EL (cell line): ENCODE measurements at regions not wholly inside any gene's neighbourhood (a gene's known extent, or its start where the extent isn't known, plus 50 kb on each side); places are given as distances from the start of the nearest gene placed in this dataset.
"Not testable (repeated sequence)": the region's sequence is repeated elsewhere in the genome, so short reads cannot be mapped to it uniquely, and the experiment has no call there.

Experiments
- DNase-seq: peaks from one replicate; pipeline ENCODE4 v3.0.0-alpha.2; 2016

DNA sequence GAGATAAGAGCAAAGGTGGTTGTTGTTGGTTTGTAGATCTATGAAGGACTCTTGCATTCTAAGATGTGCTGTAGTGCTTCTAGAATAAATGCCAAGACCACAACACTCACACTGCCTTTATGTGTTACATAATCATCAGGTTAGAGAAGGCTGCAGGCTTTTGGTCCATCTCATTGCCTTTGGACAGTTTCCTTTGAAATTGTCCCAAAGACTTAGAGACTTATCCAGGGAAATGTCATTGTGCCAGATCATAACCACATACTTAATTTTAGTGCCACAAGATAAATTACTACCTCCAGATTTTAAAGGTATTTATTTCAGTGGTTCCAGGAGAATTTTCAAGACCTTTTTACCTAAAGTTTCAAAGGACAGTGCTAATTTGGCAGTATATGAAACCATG, 666.6 kb upstream of the CITED2 start:
- no peak for DNase-seq

DNA sequence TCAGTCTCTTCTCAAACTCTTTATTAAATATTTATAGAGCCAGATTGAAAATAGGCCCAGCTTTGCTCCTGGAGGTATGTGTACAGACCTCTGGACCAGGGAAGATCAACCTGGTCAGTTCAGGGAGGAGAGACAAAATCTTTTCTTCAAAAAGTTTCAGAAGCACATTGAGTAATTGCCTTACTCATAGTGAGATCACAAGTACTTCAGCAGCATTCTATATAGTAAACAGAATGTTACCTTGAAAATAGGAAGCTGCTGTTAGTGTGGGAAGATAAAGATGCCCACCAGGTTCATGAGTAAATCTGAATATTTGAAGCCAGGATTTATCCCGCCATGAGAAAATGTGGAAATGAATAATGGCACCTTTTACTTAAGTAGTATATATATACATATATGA, 665.9 kb upstream of the CITED2 start:
- peak; percentile 40 for DNase-seq

DNA sequence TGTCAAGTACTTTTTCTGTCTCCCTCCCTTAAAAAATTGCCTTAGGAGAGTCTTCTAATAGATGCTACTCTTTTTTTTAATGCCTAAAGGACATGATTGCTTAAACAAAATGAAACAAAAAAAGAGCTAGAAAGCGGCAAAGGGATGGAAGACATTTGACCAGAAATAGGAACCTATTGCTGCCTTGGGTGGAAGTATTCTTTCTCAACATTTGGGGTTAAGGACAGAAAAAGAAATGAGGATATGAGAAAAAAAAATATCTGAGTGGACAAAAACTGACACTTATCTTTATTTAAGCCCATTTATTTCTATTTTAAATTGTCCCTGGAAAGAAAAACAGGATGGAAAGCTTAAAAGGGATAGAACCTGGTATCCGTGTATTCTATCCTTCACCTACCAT, 664.9 kb upstream of the CITED2 start:
- DNase-seq, result no peak

DNA sequence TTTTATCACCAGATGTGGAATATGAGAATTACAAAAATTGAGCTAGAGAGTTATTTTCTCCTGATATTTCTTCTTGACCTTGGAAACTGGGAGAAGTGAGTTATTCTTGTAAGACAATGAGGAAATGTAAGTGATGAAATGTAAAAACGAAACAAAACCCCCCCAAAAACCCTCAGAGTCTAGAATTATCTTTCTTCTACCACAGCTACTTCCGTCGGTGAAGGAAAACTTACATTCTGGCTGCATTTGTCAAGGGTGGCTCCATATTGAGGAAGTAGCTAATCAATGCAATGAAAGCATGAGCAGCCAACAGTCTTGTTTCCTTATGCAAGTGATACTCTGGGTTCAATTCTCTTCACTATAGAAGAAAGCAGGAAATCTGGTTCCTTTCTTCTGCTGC, 661.7 kb upstream of the CITED2 start:
- DNase-seq, result no peak

DNA sequence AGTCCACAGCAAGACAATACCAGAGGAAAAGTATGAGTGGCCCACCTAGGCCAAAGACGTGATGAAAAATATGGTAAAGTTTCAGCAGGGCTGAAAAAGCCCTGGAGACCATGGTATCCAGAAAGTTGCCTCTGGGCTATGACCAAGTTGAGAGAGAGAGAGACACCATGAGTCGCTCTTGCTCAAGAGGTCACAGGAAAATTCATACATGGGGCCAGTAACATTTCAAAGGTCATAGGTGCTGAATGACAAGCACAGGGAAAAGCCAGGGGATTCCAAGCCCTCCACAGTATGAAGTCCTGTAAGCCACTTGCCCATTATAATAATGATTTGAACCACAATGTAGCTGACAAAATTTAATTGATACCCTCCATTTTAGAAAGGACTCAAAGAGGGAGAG, 657.7 kb upstream of the CITED2 start:
- peak; percentile 26 for DNase-seq

DNA sequence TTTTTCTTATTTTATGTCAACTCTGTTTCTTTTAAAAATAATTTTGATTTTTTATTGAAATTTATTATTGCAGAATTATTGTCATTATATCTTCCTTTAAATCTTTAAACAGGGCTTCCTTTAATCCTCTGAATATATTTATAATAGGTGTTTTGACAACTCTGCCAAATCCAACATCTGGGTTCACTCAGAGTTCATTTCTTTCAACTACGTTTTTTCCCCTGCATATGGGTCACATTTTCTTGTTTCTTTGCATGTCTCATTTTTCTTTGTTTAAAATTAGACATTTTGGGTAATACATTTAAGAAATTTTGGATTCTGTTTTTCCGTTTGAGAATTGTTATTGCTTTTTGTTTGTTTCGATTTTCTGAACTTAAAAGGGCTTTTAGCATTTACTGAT, 655.1 kb upstream of the CITED2 start:
- DNase-seq, result no peak

DNA sequence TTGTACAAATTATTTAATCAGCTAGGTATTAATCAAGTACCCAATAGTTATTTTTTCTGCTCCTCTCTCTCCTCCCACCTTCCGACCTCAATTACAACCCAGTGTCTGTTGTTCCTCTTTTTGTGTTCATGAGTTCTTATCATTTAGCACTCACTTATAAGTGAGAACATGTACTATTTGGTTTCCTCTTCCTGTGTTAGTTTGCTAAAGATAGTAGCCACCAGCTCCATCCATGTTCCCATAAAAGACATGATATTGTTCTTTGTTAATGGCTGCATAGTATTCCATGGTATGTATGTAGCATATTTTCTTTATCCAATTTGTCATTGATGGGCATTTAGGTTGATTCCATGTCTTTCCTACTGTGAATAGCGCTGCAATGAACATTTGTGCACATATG, 652.8 kb upstream of the CITED2 start:
- DNase-seq, result no peak

DNA sequence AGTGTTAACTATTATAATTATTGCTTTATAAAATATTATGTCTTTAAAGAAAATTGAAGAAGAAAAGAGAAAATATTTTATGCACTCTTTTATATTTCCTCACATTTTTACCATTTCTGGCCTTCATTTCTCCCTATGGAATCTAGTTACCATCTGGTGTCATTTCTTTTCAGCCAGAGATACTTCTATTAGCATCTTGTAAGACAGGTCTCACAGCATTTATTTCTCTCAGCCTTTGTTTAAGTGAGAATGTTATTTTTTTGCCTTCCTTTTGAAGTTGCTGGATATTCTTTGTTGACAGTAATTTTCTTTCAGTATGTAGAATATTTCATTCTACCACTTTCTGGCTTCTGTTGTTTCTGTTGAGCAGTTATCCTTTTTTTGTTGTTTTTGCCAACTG, 652.1 kb upstream of the CITED2 start:
- no peak for DNase-seq

DNA sequence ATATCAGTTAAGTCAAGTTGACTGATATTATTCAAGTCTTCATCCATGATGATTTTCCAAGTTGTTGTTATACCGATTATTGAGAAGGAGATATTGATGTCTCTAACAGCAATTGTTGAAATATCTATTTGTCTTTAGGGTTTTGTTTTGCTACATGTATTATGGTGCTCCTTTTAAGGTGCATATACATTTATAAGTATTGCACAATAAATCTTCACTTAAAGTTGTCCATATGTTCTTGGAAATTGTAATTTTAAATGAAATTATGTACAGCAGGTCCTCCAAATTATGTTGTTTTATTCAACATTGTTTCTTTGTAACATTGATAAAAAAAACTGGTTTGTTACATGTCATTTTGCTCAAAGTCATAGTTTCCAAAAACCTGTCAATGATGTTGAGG, 650.7 kb upstream of the CITED2 start:
- DNase-seq, result no peak

DNA sequence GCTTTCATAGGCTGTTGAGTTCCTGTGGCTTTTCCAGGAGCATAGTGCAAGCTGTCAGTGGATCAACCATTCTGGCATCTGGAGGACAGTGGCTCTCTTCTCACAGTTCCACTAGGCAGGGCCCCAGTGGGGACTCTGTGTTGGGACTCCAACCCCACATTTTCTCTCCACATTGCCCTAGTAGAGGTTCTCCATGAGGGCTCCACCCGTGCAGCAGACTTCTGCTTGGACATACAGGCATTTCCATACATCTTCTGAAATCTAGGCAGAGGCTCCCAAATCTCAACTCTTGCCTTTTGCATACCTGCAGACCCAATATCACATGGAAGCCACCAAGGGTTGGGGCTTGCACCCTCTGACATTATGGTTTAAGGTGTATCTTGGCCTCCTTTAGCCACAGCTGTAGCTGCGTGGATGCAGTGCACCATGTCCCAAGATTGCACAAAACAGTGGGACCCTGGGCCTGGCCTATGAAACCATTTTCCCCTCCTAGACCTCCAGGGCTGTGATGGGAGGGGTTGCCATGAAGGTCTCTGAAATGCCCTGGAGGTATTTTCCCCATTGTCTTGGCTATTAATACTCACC, 645.9 kb upstream of the CITED2 start:
- no peak for DNase-seq

DNA sequence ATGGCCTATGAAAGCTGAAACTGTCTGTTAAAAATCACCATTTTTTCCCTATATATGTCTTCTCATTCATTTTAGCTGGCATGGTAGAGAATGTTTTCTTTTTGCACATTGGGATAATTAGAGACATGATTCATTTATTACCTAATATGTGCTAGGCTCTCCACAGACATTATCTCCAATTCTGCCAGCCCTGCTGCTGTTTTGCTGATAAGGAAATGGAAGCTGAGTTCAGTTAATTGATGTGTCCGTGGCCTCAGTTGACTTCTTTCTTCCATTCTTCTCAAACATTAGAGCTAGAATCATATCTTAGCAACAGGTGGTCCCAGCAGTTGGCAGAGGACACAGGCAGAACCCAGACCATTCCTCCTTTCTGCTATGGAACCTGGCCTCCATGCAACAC, 644.1 kb upstream of the CITED2 start:
- no peak for DNase-seq

DNA sequence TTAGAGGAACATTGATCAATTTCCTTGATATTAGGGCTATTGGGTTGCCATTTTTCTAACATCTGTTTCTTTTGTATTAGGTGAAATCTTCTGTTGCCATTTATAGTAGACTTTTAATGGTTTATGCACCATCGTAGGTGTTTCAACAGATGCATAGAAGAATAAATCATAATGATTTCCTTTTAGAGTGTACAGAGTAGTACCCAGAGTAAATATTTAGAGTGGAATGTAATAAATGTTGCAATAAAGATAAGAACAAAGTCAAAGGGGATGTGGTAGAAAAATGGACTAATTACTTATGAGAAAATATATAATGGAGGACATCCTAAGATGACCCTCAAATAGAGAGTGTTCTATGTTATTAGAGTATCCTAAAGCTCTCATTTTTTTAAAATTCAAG, 643.0 kb upstream of the CITED2 start:
- no peak for DNase-seq

DNA sequence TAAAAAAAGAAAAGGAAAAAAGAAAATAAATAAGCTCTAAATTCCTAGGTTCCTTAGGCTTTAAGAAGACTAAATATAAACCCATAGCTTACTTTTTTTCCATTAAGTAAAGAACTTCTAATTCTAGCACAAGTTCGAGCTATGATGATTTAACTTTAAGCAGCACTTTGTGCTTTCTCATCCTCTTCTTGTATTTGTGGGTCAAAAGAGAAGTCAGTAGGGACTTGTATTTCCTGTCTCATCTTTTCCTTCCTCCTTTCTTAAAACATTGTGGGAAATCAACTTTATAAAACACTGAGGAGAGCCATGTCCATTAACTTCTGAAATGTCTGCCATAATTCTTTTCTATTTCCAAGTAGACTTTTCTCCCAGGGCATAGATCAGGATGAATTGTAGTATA, 637.7 kb upstream of the CITED2 start:
- no peak for DNase-seq

DNA sequence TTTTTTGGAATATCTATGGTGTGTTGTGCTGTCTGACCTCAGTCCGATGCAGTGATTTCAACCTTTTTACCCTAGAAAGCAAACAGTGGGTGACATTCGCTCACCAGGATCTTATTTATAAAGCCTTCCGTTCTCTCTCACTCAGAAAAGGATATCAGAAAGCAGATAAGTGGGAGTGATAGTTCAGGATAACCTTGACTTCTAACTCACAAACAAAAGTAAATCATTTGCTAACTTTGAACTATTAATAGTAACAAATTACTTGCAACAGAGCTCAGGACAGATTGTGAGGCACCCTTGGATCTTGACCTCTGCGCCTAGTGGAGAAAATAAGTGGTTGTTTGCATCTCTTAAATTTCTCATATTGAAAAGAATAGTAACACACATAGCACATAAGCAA, 637.1 kb upstream of the CITED2 start:
- DNase-seq, result no peak

DNA sequence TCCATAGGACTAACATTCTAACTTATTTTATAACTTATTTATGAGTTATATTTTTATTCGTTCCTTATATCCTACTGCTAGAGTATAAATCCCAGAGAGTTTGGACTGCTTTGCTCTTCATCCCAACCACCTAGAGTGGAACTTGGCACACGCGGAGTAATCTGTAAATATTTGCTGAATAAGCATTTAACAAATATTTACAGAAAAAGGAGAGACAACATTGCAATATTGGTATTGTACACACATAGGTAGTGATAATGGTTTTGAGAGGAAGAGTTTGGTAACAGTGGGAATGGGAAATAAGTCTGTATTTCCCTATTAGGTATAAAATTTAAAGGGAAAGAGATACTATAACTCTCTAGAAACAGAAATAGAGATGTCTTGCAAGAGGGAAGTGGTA, 634.8 kb upstream of the CITED2 start:
- DNase-seq, result no peak

DNA sequence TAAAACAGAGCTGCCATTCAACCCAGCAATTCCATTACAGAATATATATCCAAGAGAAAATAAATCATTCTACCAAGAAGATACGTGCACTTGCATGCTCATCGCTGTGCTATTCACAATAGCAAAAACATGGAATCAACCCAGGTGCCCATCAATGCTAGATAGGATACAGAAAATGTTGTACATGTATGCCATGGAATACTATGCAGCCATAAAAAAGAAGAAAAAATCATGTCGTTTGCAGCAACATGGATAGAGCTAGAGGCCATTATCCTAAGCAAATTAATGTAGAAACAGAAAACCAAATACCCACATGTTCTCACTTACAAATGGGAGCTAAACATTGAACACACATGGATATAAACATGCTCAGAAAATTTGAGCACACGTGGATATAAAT, 633.1 kb upstream of the CITED2 start:
- no peak for DNase-seq

DNA sequence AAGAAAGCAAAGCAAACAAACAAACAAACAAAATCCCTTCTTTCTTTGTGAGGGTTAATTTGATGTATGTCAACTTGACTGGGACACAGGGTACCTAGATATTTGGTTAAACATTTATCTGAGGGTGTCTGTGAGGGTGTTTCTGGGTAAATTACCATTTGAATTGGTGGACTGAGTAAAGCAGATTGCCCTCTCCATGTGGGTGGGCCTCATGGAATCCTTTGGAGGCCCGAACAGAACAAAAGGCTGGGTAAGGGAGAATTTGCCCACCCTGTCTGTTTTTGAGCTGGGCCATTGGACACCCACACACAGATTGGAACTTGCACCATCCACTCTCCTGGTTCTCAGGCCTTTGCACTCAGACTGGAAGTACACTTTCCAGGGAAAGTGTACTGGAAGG, 628.8 kb upstream of the CITED2 start:
- no peak for DNase-seq

DNA sequence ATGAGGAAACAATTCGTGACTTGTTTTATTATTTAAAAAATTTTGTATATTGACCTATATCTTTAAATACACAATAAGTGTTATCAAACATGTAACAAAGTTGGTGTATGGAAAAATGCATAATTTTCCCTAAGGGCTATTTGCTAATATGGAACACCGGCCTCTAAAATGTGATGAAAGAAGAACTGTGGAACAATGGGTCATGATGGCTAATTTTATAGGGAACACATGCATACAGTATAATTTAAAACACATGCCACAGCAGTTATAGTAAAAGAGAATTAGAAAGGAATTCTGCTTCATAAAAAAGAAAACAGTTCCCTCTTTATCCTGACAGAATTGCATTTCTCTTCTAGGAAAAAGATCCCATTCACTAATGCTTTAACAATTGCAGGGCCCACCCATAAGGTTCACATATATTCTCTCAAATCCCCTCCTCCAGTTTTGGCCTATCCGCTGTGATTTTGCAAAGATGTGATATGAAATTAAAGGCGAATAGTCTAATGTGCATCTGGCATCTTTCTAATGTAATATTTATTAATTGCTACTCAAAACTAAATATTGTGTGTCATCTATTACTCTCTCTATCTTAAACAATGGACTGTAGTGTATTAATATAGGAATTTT, 628.1 kb upstream of the CITED2 start:
- DNase-seq, result peak; percentile 62

DNA sequence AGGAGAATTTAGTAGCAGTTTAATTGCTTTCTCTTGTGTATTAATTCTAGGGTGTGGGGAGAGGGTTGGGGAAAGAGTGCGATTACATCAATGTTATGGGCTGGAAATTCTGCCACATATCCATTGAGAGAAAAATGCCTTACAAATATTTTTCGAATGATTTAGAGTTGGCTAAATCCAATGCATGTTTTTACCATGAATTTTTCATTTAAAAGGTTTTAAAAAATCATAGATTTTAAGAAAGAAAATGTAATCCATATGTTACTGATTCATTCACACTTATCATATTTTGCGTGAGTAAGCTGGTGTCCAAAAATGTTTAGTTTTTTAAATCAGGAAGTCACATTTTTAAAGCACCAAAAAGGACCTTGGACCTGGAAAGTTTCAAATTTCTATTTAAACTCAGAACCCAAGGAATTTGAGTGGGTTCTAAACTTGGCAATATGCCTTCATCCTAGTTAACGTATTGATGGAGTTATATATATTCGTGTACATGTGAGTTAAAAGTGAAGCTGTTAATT, 627.4 kb upstream of the CITED2 start:
- peak; percentile 77 for DNase-seq

DNA sequence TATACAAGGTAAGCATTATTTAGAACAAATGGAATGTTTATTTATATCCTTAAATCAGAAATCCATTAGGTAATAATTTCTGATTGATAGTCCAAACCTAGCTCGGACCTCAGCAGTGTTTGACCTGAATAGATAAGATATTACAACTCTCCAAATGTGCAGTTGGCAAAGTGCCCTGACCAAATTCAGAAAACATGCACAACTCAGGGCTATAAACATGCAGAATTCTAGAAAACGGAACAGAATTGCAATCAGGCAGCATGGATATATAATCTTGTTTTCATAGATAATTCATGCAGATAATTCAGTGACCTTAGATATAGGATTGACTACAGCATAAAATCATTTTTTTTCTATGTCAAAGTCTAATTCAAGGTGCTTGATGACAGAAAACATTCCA, 626.6 kb upstream of the CITED2 start:
- DNase-seq, result peak; percentile 27

DNA sequence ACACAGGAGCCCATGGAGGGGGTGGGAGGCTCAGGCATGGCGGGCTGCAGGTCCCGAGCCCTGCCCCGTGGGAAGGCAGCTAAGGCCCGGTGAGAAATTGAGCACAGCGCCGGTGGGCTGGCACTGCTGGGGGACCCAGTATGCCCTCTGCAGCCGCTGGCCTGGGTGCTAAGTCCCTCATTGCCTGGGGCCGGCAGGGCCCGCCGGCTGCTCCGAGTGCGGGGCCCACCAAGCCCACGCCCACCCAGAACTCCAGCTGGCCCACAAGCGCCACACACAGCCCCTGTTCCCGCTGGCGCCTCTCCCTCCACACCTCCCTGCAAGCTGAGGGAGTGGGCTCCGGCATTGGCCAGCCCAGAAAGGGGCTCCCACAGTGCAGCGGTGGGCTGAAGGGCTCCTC, 625.2 kb upstream of the CITED2 start:
- DNase-seq, result not testable (repeated sequence)

DNA sequence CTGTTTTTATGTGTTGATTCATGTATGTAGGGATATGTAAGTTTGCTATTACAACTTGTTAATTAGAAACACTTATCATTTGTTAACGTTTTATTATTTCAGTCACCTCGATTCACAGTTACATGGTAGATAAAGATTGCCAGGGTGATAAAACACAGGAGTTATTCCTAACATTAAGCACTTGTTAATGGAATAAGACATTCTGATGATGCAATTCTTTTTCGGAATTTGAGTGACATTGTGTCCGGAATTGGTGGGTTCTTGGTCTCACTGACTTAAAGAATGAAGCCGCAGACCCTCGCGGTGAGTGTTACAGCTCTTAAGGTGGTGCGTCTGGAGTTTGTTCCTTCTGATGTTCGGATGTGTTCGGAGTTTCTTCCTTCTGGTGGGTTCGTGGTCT, 624.0 kb upstream of the CITED2 start:
- DNase-seq, result not testable (repeated sequence)

DNA sequence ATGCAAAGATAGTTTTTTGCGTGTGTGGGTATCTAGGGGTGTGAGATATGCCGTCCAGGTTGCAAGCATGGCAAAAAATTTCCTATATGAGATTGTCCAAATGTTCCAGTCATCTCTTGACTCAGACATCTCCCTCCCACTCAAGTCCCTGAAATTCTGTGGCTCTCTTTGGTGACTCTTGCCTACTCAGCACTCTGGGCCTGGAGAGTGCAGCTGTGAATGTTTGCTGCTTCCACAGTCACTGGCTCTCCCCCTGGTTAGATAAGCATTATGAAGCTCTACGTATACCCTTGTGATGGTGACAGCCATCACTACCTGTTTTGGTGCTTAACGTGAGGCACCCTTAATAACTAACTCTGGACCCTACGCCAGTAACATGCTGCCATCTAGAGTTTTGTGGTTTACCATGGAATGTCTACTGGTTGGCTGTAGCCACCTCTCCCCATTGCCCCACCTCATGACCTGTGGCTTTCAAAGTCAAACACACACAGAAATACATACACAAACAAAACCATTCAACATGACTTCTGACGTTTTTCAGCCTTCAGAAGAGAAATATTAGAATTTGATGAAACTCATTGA, 621.9 kb upstream of the CITED2 start:
- DNase-seq, result peak; percentile 32

DNA sequence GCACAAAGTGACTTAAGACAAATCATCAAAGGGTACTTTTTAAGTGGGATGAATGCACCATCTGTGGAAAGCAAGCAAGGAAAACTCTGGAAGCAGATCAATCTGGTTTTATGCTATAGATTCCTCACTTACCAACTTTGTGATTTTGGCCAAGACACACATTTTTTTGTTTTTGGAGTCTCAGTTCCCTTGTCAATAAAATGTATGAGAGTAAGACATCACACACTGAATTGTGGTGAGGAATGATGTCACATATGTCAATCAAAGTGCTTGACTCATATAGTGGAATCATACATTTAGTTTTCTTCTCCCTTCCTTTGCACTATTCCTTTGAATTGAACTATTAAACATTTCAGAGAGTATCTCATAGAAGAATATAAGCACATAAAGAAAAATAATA, 620.5 kb upstream of the CITED2 start:
- DNase-seq, result no peak
